ENCODE measurements at regions not wholly inside any gene's neighbourhood (a gene's known extent, or its start where the extent isn't known, plus 50 kb on each side); places are given as distances from the start of the nearest gene placed in this dataset.

DNA sequence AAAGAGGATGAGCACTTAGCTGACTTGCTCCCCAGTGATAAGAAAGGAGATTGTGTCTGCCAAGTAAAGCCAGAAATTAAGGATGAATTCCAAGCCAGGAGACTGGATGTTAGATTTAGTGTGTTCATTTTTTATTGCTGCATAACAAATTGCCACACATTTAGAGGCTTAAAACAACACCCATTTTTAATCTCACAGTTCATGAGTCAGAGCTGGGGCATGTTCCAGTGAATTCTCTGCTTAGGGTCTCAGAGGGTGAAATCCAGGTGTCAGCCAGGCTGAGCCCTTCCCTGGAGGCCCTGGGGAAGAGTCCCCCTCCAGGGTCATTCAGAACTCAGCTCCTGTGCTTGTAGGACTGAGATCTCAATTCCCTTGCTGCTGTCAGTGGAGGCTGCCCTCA is 352.8 kb downstream of the BUD13 start:
- FAIRE-seq, result no peak
- H3K27me3 ChIP-seq (ENCODE audit: control insufficient read depth in 1 of 2, insufficient read depth in 2 of 2, low read length in 2 of 2), result no peaks in the 10 kb centered on the region

DNA sequence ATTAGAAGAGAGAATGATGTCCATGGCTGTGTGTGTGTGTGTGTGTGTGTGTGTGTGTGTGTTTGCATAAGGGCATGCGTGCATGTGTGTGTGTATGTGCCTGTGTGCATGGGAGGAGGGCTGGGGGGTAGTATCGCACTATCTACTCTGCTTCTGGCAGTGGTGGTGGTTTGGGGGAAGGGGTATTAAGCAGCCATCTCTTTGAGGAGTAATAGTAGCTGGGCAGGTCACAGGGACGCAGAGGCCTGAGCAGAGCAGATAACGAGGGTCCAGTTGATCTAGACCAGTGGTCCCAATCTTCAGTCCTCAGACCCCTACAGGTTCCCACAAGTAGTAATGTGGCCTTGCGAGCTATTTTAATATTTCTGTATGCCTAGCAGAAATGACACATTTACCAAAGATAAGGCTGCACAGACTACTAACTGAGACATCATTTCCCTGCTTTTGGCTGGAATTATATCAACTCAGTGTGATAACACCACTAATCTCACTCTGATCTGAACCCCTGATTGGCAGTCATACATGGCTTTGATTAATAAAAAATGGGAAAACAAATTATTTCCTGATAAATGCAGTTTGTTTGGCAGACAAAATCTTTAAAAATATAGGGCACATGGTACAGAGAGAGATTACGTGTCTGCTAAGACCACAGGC is 354.3 kb downstream of the BUD13 start:
- in situ Hi-C loops (cut with HindIII; ENCODE audit: extremely low pct_ligation_motif_present, low pct_unique_long_range_greater_than_20kb) (no loop called here), intact Hi-C loops (cut with micrococcal nuclease; ENCODE audit: unreplicated experiment) (no loop called here)
- no peaks in the 10 kb centered on the region for H3K9me3 ChIP-seq (ENCODE audit: low read length)
- H3K27ac ChIP-seq (ENCODE audit: extremely low read length, insufficient read depth, low read length), result no peak overlapping the region
- H3K4me1 ChIP-seq (ENCODE audit: insufficient read depth, low read length), result peaks cover 79% of the 10 kb centered on the region
- H3K79me2 ChIP-seq (ENCODE audit: insufficient read depth, low read length), result no peaks in the 10 kb centered on the region
- H3K36me3 ChIP-seq (replicated peaks in 1 of 2; ENCODE audit: control insufficient read depth in 1 of 2, insufficient read depth in 2 of 2, low read length in 2 of 2), result no peaks in the 10 kb centered on the region
- BruUV-seq (replicated peaks), result no TSS peak
- H3K4me3 ChIP-seq (replicated peaks in 1 of 3; ENCODE audit: insufficient read depth in 1 of 3, low read depth in 2 of 3, low read length in 3 of 3), result no peak overlapping the region
- FAIRE-seq, result no peak
- ATAC-seq, result no peak
- no peak for DNase-seq (ENCODE audit: low spot score)
- ChIA-PET POLR2A (interaction anchor here (0.8 kb wide), 1 partner anchor 9 kb away, joined by 3 read pairs; no protein-coding TSS in a partner anchor), CTCF (ENCODE audit: low intra/inter-chr PET ratio, low total read pairs) (no interaction called here)
- H2AFZ ChIP-seq (ENCODE audit: low read length), result no peak overlapping the region
- H3K4me2 ChIP-seq (ENCODE audit: low read depth, low read length), result no peak overlapping the region
- no peaks in the 10 kb centered on the region for H4K20me1 ChIP-seq (ENCODE audit: insufficient read depth, low read length)
- no peak overlapping the region for H3K9ac ChIP-seq (ENCODE audit: insufficient read depth, low read depth, low read length)
- no peaks in the 10 kb centered on the region for H3K27me3 ChIP-seq (ENCODE audit: control insufficient read depth in 1 of 2, insufficient read depth in 2 of 2, low read length in 2 of 2)
- WGBS (ENCODE audit: low lambda C conversion rate), result 91% methylated on average over 6 of the region's 6 CpGs
- no peak for TF ChIP-seq STAT5B (CRISPR knock-in tag; IDR thresholded peaks at IDR 0.05)

More for the DNA sequence above, 352.8 kb downstream of the BUD13 start:
- H3K9me3 ChIP-seq (ENCODE audit: low read length), result no peaks in the 10 kb centered on the region
- in situ Hi-C loops (cut with HindIII; ENCODE audit: extremely low pct_ligation_motif_present, low pct_unique_long_range_greater_than_20kb) (no loop called here), intact Hi-C loops (cut with micrococcal nuclease; ENCODE audit: unreplicated experiment) (loop anchor here (10.0 kb wide), 1 partner anchor 125 kb away; no protein-coding TSS in a partner anchor)
- H3K4me1 ChIP-seq (ENCODE audit: insufficient read depth, low read length), result peaks cover 79% of the 10 kb centered on the region
- H3K27ac ChIP-seq (ENCODE audit: extremely low read length, insufficient read depth, low read length), result no peak overlapping the region
- CTCF ChIA-PET (ENCODE audit: low intra/inter-chr PET ratio, low total read pairs), result no interaction called here
- no peak for DNase-seq (ENCODE audit: low spot score)
- no peaks in the 10 kb centered on the region for H3K36me3 ChIP-seq (replicated peaks in 1 of 2; ENCODE audit: control insufficient read depth in 1 of 2, insufficient read depth in 2 of 2, low read length in 2 of 2)
- ATAC-seq, result no peak
- no peaks in the 10 kb centered on the region for H4K20me1 ChIP-seq (ENCODE audit: insufficient read depth, low read length)
- POLR2A ChIA-PET, result interaction anchor here (0.9 to 9.8 kb wide), 2 partner anchors 8 kb away, joined by 5 to 117 read pairs; no protein-coding TSS in a partner anchor
- no peaks in the 10 kb centered on the region for H3K79me2 ChIP-seq (ENCODE audit: insufficient read depth, low read length)
- no peak for TF ChIP-seq TSC22D2 (CRISPR knock-in tag; IDR thresholded peaks at IDR 0.05; ENCODE audit: borderline replicate concordance)
- H3K4me3 ChIP-seq (replicated peaks in 1 of 3; ENCODE audit: insufficient read depth in 1 of 3, low read depth in 2 of 3, low read length in 3 of 3), result no peak overlapping the region
- H3K4me2 ChIP-seq (ENCODE audit: low read depth, low read length), result no peak overlapping the region
- H2AFZ ChIP-seq (ENCODE audit: low read length), result no peak overlapping the region
- no peak overlapping the region for H3K9ac ChIP-seq (ENCODE audit: insufficient read depth, low read depth, low read length)
- no TSS peak for BruUV-seq (replicated peaks)

Data from HepG2 (cell line).